H7 (cell line): ENCODE measurements at regions not wholly inside any gene's neighbourhood (a gene's known extent, or its start where the extent isn't known, plus 50 kb on each side); places are given as distances from the start of the nearest gene placed in this dataset.

Source experiments
- DNase-seq: peaks from one replicate; pipeline ENCODE4 v3.0.0; 2012
- H3K27me3 ChIP-seq: 2 replicates; pipeline ENCODE4 v1.6.0; 2011; ENCODE audit warnings: mild to moderate bottlenecking, low read length; ENCODE audit not compliant: control insufficient read depth, insufficient read depth
- H3K36me3 ChIP-seq: replicated peaks from 2 replicates; pipeline ENCODE4 v1.5.1; 2011; ENCODE audit warnings: low read length; ENCODE audit not compliant: control insufficient read depth, insufficient read depth
- H3K4me3 ChIP-seq: 2 replicates; pipeline ENCODE4 v1.5.1; 2011; ENCODE audit warnings: low read depth, mild to moderate bottlenecking, control low read depth, low read length, moderate library complexity; ENCODE audit not compliant: insufficient read depth

DNA sequence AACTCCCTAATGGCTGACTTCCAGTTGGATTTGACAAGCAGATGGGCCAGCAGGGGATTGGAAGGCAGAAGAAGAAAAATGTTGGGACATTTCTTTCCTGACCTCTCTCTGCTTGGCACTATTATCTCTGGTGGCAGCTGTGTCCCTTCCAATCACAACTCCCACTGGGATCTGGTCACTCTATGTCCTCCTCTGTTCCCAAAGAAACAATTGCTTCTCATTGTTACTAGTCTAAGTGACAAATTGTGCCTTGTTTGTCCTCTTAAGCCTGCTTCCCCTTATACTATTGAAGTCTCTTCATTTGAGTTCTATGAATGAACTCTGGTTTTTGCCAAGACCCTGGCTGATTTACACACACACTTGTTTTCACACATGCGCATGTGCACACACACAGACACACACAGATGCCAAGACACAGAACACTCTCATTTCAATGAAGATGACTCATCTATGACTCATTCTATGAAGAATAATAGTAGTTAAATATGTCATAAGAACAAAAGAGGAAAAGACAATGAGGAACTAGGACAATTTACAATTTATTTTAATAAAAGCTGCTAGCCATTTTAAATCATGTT lies 83.0 kb upstream of the FAR2 start:
- Histone ChIP-seq H3K27me3 (no peaks in the 10 kb centered on the region), H3K4me3 (no peak overlapping the region), H3K36me3 (no peaks in the 10 kb centered on the region)
- no peak for DNase-seq

- H3K4me3 ChIP-seq = no peak overlapping the region
- DNase-seq = no peak
- H3K27me3 ChIP-seq = no peaks in the 10 kb centered on the region
- no peaks in the 10 kb centered on the region for H3K36me3 ChIP-seq
Observed at GRCh38 chr12:29067430-29067829, 81.6 kb upstream of the FAR2 start.

DNA sequence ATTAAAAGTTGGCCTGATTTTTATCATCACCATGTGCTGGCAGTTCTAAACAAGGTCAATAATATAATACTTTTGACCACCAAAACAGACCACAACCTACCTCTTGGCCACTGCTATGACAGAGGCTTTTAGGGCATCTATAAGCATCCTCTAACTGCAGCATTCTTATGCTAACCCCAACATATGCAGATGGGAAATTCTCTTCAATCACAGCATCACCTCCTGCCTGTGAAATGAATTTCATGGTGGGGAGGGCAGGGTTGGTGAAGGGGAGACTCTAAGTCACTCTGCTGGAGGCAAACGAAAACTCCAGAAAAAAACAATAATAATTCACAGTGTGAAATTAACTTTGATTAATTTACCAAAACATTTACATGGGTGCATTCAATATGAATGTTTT lies 78.8 kb upstream of the FAR2 start:
- Histone ChIP-seq H3K4me3 (no peak overlapping the region), H3K36me3 (no peaks in the 10 kb centered on the region), H3K27me3 (no peaks in the 10 kb centered on the region)
- no peak for DNase-seq

DNA sequence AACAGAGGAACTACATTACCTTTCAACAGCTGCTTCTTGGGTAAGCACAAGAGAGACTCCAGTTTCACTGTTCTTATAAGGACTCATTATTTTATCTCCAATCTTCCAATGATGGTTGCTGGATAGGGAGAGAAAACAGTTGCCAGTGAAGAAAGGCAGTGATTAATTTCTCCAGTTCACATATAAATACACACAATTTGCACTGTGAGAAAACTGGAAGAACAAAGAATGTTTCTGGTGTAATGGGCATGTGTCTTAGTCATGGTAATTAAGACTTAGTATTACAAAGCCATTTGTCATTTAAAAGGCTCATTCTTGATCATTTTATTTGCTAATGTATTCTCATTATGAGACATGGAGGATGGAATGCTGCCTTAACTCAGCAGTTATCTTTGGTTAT lies 78.0 kb upstream of the FAR2 start:
- Histone ChIP-seq H3K27me3 (no peaks in the 10 kb centered on the region), H3K36me3 (no peaks in the 10 kb centered on the region), H3K4me3 (no peak overlapping the region)
- DNase-seq = no peak

- no peak for DNase-seq
- Histone ChIP-seq H3K4me3 (no peak overlapping the region), H3K36me3 (no peaks in the 10 kb centered on the region), H3K27me3 (no peaks in the 10 kb centered on the region)
Observed at GRCh38 chr12:29072631-29073030, 76.4 kb upstream of the FAR2 start.

DNA sequence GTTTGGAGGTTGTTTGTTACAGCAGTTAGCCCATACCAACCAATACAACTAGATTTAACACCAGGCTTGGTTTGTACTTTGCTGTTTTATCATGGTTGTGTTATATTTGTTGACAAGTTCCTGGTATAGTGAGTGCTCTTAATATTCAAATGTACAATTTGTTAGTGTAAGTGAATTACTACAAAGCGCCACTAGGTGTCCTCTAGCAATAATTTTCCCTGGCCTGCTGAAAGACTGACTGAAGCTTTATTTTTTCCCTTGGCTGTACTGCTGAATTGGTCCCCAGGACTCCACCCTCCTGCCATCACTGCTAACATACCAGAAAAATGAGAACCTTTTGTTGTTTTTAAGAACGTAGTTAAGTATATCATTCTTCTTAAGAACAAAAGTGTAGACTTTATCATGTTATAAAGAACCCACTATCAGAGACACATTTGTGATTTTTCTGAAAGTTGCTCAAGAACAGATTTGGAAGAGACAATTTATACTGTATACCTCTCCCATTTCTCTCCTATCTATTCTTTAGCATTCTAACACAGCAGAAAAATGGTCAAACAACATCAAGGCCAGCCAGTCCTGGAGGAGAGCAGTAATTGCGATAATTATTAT lies 75.3 kb upstream of the FAR2 start:
- Histone ChIP-seq H3K36me3 (no peaks in the 10 kb centered on the region), H3K27me3 (no peaks in the 10 kb centered on the region), H3K4me3 (no peak overlapping the region)
- DNase-seq = no peak

GRCh38 chr12:29081101-29081500 lies 68.0 kb upstream of the FAR2 start:
- no peaks in the 10 kb centered on the region for H3K36me3 ChIP-seq
- no peak overlapping the region for H3K4me3 ChIP-seq
- no peak for DNase-seq
- H3K27me3 ChIP-seq = no peaks in the 10 kb centered on the region

GRCh38 chr12:29082522-29082921 lies 66.6 kb upstream of the FAR2 start:
- Histone ChIP-seq H3K36me3 (no peaks in the 10 kb centered on the region), H3K4me3 (no peak overlapping the region), H3K27me3 (no peaks in the 10 kb centered on the region)
- DNase-seq = no peak

DNA sequence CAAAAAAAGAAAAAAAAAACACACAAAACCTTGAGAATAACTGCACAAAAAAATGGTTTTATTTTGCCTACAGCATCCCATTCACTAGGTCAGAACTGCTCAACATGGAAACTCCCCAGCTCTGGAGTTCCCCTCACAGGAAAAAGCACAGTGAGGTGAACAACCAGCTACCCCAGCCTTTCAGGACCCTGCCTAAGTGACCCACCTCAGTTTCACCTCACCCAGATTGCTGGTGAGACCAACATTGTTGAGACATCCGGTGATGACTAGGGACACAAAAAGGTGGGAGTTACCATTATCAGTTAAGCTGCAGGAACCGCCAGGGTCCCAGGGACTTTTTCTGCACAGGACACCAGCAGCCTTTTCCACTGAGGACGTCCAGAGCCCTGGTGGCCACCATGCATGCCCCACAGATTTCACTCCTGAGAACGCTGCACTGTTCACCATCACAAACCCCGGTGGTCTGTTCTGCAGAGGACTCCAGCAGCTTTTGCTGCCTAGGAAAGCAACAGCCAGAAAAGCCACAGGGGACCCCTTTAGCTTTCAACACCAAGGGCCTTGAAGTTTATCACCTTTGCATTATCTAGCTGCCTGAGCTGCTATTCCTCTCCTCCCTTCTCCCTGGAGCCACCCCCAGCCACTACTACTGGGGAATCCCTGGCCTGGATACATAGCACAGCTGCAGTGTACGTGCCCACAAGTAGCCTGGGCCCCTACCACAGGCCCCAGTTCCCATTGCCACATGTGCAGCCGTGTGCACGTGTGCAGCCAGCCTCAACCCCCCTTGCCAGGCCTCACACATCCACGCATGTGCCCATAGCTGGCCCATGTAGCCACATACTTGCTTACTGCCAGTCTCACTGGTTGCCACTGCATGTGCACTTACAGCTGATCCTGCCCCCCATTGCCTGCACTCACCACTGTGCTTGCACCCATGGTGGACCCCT lies 62.5 kb upstream of the FAR2 start:
- Histone ChIP-seq H3K4me3 (no peak overlapping the region), H3K36me3 (no peaks in the 10 kb centered on the region), H3K27me3 (no peaks in the 10 kb centered on the region)
- DNase-seq = no peak

- Histone ChIP-seq H3K27me3 (no peaks in the 10 kb centered on the region), H3K36me3 (no peaks in the 10 kb centered on the region), H3K4me3 (no peak overlapping the region)
- DNase-seq = peak; percentile 33
Observed at GRCh38 chr12:29088611-29089219, 60.4 kb upstream of the FAR2 start.
